ENCODE measurements at regions not wholly inside any gene's neighbourhood (a gene's known extent, or its start where the extent isn't known, plus 50 kb on each side); places are given as distances from the start of the nearest gene placed in this dataset.

DNA sequence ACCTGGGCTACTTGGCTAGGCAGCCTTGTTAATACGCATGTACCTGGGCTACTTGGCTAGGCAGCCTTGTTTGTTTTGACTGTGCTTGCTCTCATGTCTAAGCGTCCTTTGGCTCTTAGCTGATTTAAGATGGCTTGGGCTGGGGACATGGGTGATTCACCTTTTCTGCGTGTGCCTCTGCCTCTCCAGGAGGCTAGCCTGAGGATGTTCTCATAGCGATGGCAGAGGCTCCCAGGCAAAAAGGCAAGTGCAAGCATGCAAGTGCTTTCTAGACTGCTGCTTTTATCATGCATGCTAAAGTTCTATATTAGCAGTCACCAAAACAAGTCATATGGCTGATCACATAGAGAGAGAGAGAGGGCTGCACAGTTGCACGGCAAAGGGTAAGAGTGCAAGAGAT lies 300.5 kb downstream of the IRX1 start:
- no peaks in the 10 kb centered on the region for H3K27me3 Mint-ChIP-seq (ENCODE audit: low read depth)
- H3K4me3 Mint-ChIP-seq, result no peak overlapping the region
- no peak for DNase-seq (ENCODE audit: low read depth, low spot score)
- no peak for TF ChIP-seq CTCF (conservative IDR thresholded peaks at IDR 0.05)
- no peak overlapping the region for H3K27ac Mint-ChIP-seq (ENCODE audit: unreplicated experiment)
- H3K9me3 Mint-ChIP-seq, result peaks cover 18% of the 10 kb centered on the region
- peaks cover 7% of the 10 kb centered on the region for H3K36me3 Mint-ChIP-seq (ENCODE audit: low read depth)
- no peaks in the 10 kb centered on the region for H3K4me1 Mint-ChIP-seq

GRCh38 chr5:3899093-3899492 lies 303.5 kb downstream of the IRX1 start:
- peaks cover 18% of the 10 kb centered on the region for H3K9me3 Mint-ChIP-seq
- DNase-seq (ENCODE audit: low read depth, low spot score), result no peak
- H3K27me3 Mint-ChIP-seq (ENCODE audit: low read depth), result no peaks in the 10 kb centered on the region
- no peak overlapping the region for H3K27ac Mint-ChIP-seq (ENCODE audit: unreplicated experiment)
- peaks cover 7% of the 10 kb centered on the region for H3K36me3 Mint-ChIP-seq (ENCODE audit: low read depth)
- no peak for TF ChIP-seq CTCF (conservative IDR thresholded peaks at IDR 0.05)
- no peak overlapping the region for H3K4me3 Mint-ChIP-seq
- H3K4me1 Mint-ChIP-seq, result no peaks in the 10 kb centered on the region

- H3K9me3 Mint-ChIP-seq, result no peaks in the 10 kb centered on the region
- no peaks in the 10 kb centered on the region for H3K27me3 Mint-ChIP-seq (ENCODE audit: low read depth)
- no peaks in the 10 kb centered on the region for H3K4me1 Mint-ChIP-seq
- TF ChIP-seq CTCF (conservative IDR thresholded peaks at IDR 0.05), result no peak
- H3K4me3 Mint-ChIP-seq, result no peak overlapping the region
- no peaks in the 10 kb centered on the region for H3K36me3 Mint-ChIP-seq (ENCODE audit: low read depth)
- no peak overlapping the region for H3K27ac Mint-ChIP-seq (ENCODE audit: unreplicated experiment)
- no peak for DNase-seq (ENCODE audit: low read depth, low spot score)
Measured at GRCh38 chr5:3904584-3904983, 309.0 kb downstream of the IRX1 start.

GRCh38 chr5:3905031-3905430 lies 309.4 kb downstream of the IRX1 start:
- Mint-ChIP-seq H3K9me3 (no peaks in the 10 kb centered on the region), H3K4me1 (no peaks in the 10 kb centered on the region), H3K4me3 (no peak overlapping the region), H3K27me3 (ENCODE audit: low read depth) (no peaks in the 10 kb centered on the region), H3K27ac (ENCODE audit: unreplicated experiment) (no peak overlapping the region), H3K36me3 (ENCODE audit: low read depth) (no peaks in the 10 kb centered on the region)
- DNase-seq (ENCODE audit: low read depth, low spot score), result no peak
- TF ChIP-seq CTCF (conservative IDR thresholded peaks at IDR 0.05), result no peak

DNA sequence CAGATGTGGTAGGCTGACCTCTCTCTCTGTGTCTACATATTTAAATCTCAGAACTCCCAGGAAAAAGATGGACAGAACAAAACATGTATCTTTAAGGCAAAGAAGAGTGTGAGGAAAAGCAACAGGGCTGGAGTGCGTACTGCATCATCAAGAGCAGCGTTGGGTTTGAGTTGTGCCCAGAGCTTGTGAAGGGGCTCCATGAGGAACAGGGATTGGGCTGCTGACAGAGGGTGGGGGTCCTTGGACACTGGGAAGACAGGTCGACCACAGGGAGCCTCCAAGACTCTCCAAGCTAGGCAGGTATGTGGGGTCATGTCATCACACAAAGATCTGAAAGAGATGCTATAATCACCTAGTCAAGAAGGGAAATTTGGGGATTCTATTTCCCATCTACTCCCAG lies 309.9 kb downstream of the IRX1 start:
- no peak overlapping the region for H3K27ac Mint-ChIP-seq (ENCODE audit: unreplicated experiment)
- H3K9me3 Mint-ChIP-seq, result no peaks in the 10 kb centered on the region
- no peaks in the 10 kb centered on the region for H3K4me1 Mint-ChIP-seq
- no peaks in the 10 kb centered on the region for H3K27me3 Mint-ChIP-seq (ENCODE audit: low read depth)
- TF ChIP-seq CTCF (conservative IDR thresholded peaks at IDR 0.05), result no peak
- H3K36me3 Mint-ChIP-seq (ENCODE audit: low read depth), result no peaks in the 10 kb centered on the region
- no peak overlapping the region for H3K4me3 Mint-ChIP-seq
- no peak for DNase-seq (ENCODE audit: low read depth, low spot score)

- DNase-seq (ENCODE audit: low read depth, low spot score), result no peak
- H3K27me3 Mint-ChIP-seq (ENCODE audit: low read depth), result no peaks in the 10 kb centered on the region
- no peak for TF ChIP-seq CTCF (conservative IDR thresholded peaks at IDR 0.05)
- H3K36me3 Mint-ChIP-seq (ENCODE audit: low read depth), result no peaks in the 10 kb centered on the region
- no peak overlapping the region for H3K27ac Mint-ChIP-seq (ENCODE audit: unreplicated experiment)
- peaks cover 3% of the 10 kb centered on the region for H3K9me3 Mint-ChIP-seq
- no peaks in the 10 kb centered on the region for H3K4me1 Mint-ChIP-seq
- no peak overlapping the region for H3K4me3 Mint-ChIP-seq
Measured at GRCh38 chr5:3911111-3911510, 315.5 kb downstream of the IRX1 start.

Data from neural crest cell (in vitro differentiated cells).